Fibroblast of skin of right quadriceps (primary cell): ENCODE measurements at regions not wholly inside any gene's neighbourhood (a gene's known extent, or its start where the extent isn't known, plus 50 kb on each side); places are given as distances from the start of the nearest gene placed in this dataset.
A peak's percentile ranks its signal among the peaks of the same experiment; 100 is the strongest.

Experiments used
- DNase-seq: peaks from one replicate; pipeline ENCODE4 v3.0.0-alpha.2; 2013

DNA sequence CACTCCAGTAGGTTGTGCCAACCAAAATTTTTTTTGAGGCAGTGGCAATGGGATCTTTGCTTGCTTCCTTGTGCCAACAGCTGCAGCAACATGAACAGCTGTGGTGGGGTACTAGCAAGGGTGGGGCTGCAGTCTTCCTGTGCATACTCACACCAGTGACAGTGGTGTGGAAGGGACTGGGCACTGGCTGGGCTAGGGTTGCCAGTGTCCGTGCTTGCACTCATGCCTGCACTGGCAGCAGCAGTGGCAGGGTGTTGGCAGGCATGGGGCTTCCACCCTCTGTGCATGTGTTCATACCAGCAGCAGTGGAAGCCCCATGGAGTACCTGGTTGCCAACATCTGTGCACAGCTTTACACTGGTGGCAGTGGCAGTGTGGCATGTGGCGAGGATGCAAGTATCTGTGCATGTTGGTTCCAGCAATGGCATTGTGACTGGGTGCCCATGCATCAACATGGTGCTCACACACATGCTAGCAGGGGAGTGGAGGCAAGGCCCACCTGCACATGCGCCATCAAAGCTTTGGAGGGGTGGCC, 1312.6 kb downstream of the PCDH18 start:
- no peak for DNase-seq

- no peak for DNase-seq
These were observed 1329.1 kb downstream of the PCDH18 start for GRCh38 chr4:136203199-136203598.

GRCh38 chr4:136198358-136198757, 1333.9 kb downstream of the PCDH18 start:
- DNase-seq, result no peak

DNA sequence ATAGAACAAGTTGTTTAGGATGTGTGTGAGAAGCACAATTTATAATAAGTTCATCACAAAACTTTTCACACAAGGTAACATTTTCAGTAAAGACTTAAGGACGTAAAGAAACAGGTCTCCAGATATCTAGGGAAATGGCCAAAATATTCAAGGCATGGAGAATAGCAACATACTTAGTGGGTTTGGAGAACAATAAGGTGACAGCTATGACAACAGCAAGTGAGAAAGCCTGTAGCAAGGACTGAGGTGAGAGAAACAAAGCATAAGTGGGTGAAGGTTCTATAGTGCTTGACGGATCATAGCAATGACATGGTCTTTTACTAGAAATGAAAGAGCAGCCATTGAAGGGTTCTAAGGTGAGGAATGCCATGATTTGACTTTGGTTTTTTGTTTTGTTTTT, 1337.3 kb downstream of the PCDH18 start:
- DNase-seq, result no peak

- DNase-seq, result no peak
These were observed 1345.6 kb downstream of the PCDH18 start for GRCh38 chr4:136186650-136187049.

DNA sequence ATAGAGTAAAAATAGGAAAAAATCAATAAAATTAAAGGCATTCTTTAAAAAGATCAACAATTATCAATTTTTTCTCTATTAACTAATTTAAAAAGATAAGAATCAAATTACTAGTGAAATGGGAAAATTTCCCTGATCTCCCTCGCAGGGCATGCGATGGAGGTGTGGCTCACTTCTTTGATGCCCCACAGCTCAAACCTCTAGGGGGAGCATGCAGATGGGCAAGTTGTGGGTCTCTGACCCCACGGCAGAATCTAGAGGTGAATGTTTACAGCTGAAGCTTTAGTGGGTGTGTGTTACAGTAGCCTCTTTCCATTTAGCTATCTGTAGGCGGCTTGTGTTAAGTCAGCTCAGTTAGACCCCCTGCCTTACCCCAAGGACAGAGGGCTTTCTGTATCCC, 1348.8 kb downstream of the PCDH18 start:
- DNase-seq, result no peak

DNA sequence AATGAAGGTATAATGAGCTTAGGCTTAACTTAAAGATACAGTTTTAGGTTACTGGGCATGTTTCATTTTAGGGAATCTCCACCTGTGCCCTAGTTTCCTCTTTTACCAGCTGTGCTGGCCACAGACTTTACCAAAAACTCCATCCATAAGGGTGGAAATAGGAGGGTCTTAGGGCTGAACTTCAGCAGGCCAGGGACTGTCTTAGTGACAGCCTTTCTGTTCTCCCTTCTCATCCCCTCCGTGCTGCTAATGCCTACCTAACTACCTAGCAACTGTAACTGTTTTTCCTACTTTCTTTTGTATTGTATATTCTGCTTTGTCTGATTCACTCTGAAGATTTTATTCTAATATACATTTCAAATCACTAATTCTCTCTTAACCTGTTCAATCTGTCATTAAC, 1375.3 kb downstream of the PCDH18 start:
- DNase-seq, result no peak

- no peak for DNase-seq
These were observed 1382.2 kb downstream of the PCDH18 start for GRCh38 chr4:136150046-136150445.

DNA sequence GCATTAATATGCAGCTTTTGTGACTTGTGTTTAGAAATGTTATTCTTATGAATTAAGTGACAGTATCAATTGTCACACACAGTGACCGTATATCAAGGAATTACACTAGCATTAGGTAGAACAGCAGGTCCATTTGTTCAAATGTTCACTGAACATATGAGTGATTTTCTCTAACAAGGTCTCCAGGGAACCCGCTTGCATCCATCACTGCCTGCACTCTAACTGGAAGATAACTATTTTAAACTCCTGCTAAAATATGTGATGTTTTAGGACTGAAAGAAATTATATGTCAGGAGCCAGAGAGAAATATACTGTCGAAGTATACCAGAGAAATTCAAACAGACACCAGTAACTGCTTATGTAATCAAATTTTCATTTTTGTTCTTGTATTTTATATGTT, 1395.7 kb downstream of the PCDH18 start:
- DNase-seq, result no peak

DNA sequence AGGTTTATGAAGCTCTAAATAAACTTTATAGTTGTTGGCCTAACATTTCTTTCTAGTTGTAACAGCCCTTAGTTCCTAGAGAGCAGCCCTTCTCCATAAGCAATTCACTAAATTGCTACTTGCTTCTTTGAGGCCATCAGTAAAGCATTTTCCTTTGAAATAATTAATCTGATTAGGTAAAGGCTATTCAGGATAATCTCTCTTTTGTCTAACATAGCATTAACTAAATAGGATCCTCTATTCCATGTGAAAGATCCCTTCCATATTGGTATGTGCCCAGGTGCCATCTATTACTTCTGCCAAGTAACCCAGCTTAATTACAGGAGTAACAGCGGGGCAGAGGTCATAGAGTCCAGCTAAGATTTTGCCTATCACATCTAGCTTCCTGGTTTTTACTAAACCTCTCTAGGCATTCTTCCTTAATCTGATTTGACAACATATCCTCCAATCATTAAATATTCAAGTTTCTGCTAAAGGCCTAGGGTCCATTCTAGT, 1408.0 kb downstream of the PCDH18 start:
- DNase-seq, result no peak

- DNase-seq, result no peak
These were observed 1410.9 kb downstream of the PCDH18 start for GRCh38 chr4:136121426-136121825.

GRCh38 chr4:136113921-136114320, 1418.4 kb downstream of the PCDH18 start:
- DNase-seq, result no peak

DNA sequence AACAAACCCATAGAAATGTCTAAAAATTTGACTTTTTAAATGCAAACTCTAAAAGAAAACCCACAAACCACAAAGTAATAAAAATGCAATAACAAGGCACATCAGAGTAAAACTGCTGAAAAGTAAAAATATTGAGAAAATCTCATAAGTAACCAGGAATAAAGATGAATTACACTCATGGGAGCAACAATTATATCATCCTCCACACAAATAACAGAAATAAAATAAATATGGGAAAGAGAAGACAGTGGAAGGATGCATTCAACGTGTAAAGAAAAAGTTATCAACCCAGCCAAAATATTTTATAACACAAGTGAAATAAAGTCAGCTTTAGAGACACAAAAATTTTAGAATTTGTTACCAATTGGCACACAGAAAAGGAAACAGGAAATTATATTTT, 1420.2 kb downstream of the PCDH18 start:
- peak; percentile 0 for DNase-seq

GRCh38 chr4:136106753-136107152, 1425.5 kb downstream of the PCDH18 start:
- no peak for DNase-seq

DNA sequence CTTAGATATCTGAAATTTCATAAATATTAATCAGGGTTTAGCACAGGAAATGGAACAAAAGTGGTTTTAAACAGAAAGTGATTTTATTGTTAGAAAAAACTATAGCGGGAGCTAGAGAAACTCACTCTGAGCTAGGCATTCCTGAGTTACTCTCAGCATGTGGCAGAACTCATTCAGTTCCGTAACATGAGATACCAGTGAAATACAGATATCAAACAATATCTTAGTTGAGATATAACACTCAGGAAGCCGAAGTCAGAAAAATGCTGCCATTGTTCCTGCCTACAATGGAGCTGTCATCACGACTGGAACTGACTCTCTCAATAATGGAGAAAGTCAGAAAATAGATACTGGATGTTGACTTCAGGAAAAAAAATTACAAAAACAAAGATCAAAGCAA, 1428.7 kb downstream of the PCDH18 start:
- no peak for DNase-seq

DNA sequence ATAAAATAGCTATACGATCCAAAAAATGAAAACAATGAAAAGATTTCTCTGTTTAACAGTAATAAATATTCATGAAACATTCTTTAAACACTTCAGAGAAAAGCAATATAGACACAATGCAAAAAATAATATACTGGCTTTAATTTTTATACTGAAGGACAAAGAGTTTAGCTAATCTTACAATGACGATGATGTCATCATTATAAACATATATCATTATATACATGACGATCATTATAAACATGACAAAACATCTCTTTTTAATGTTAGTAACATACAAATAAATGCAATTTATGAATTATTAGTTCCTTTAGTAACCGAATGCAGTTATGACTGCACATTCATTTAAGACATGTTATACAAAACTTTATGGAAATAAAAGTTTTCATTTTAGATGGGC, 1434.6 kb downstream of the PCDH18 start:
- DNase-seq, result no peak

DNA sequence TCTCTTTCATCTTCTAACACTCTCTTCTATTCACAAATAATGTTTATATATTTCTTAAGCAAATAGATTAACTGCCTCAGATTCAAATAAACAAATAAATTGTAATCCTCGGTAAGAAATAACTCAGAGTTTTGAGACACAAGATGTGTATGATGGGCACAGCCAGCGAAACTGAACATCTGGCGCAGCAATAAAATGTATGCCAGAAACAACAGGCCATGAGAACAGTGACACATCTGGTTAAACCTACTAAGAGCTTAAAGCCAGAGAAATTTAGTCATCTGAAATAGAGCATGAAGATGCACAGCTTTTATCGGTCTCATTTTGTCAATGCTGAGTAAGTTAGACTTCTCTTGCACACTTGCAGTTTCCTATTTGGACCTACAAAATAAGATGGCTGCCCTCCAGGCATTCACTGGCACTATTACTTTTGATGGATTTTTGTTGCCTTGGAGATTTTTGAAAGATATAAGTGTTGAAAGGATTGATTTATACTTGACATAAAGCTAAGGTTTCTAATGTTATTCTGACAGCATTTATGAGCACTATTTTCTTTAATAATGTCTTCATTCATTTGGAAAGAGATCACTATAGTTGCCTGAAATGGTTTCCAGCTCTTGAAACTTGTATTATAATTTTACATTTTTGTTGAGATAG, 1444.0 kb downstream of the PCDH18 start:
- DNase-seq, result no peak

GRCh38 chr4:136078976-136079375, 1453.3 kb downstream of the PCDH18 start:
- peak; percentile 6 for DNase-seq

- no peak for DNase-seq
These were observed 1475.5 kb downstream of the PCDH18 start for GRCh38 chr4:136056748-136057147.

DNA sequence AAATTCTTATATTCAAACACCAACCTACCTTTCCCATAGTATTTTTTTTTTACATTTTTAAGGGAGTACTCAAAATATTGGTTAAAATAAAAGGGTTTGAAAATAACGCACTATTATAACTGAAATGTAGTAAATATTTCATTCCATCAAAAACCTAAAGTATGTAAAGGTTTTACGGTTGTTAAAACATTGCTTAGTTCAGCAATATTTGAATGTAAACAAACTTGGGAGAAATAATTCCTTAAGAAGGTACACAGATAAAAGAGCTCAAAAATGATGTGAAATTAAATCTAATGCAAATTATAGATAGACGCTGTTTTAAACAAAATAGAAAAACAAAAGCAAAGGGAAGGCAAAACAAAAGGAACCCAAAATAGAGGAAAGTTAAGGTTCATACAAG, 1476.9 kb downstream of the PCDH18 start:
- no peak for DNase-seq

GRCh38 chr4:136036744-136037143, 1495.5 kb downstream of the PCDH18 start:
- peak; percentile 81 for DNase-seq

DNA sequence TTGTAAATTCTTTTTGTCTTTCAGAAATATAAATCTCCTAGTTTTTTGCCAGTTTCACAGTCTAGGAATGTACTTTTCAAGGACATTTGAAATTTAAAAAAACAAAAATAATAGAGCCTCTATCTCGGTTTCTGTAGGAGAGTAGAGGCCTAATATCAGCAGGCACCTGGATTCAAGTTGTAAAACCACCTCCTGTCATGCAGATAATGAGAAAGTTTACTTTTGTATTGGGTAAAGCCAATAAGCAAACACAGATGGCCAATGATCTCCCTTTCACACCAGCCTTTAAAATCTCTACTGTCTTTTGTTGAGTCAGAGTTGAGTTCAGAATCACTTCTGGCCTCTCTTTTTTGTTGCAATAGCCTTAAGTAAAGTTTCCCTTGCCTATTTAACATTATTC, 1499.9 kb downstream of the PCDH18 start:
- no peak for DNase-seq

DNA sequence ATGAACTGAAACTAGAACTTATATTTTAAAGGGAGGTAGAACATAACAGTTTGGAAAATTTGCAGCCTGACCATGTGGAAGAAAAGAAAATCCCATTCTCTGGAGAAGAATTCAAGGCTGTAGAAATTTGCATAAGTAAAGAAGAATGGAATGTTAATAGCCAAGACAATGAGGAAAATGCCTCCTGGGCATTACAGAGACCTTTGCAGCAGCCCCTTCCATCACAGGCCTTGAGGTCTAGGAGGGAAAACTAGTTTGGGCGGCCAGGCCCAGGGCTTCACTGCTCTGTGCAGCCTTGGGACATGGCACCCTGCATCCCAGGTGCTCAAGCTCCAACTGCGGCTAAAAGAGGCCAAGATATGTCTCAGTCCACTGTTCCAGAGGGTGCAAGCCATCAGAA, 1506.8 kb downstream of the PCDH18 start:
- DNase-seq, result no peak

DNA sequence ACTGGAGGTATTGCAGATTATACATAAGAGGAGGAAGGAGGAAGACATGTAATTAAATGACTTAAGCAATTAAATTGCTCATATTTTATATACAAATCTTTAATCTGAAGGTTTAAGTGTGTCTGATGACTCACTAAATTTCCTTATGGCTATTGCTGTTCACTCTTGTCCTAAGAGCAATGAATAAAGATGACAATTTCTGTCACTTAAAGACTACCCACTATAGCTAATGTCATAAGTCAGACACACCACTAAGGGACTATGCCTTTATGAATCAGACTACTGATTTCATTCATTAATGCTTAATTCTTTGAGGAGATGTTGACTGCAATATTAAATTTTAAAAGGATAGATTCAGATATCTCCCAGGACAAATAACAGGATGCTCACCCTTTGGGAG, 1514.7 kb downstream of the PCDH18 start:
- no peak for DNase-seq

- peak; percentile 41 for DNase-seq
These were observed 1520.1 kb downstream of the PCDH18 start for GRCh38 chr4:136012220-136012619.
